Esophagus muscularis mucosa (tissue), 4 donors: ENCODE measurements at regions not wholly inside any gene's neighbourhood (a gene's known extent, or its start where the extent isn't known, plus 50 kb on each side); places are given as distances from the start of the nearest gene placed in this dataset.

Experiments
- DNase-seq: peaks from one replicate; pipeline ENCODE4 v3.0.0-alpha.2; 2017; ENCODE audit errors: extremely low spot score
- H3K27ac ChIP-seq, 4 donors: fragments of 200-600 bp; sonication (generic); replicated peaks in 1 of 4; 1 replicate in 3 of 4; 2 replicates in 1 of 4; pipeline ENCODE4 v1.5.1; 2016 to 2019; ENCODE audit warnings: mild to moderate bottlenecking in 1 of 4
- H3K27me3 ChIP-seq, 4 donors: fragments of 200-600 bp; sonication (generic); one replicate each; pipeline versions ENCODE4 v1.5.1 to v1.6.0; 2016 to 2019
- H3K36me3 ChIP-seq, 4 donors: fragments of 200-600 bp; sonication (generic); one replicate each; pipeline ENCODE4 v1.5.1; 2016 to 2019
- H3K4me1 ChIP-seq, 4 donors: fragments of 200-600 bp; sonication (generic); one replicate each; pipeline ENCODE4 v1.5.1; 2016 to 2019
- H3K4me3 ChIP-seq, 4 donors: fragments of 200-600 bp; sonication (generic); 1 replicate in 2 of 4; 2 replicates in 2 of 4; pipeline ENCODE4 v1.5.1; 2016 to 2019; ENCODE audit warnings: mild to moderate bottlenecking in 4 of 4, moderate library complexity in 1 of 4
- H3K9me3 ChIP-seq, 4 donors: fragments of 200-600 bp; sonication (generic); 1 replicate in 3 of 4; 2 replicates in 1 of 4; pipeline ENCODE4 v1.5.1; 2016 to 2019
- CTCF ChIP-seq, 3 experiments: fragments of 200-600 bp in 2 of 3; fragments of 450-650 bp in 1 of 3; sonication (generic) in 2 of 3; IDR thresholded peaks; one replicate each; pipeline ENCODE4 v1.5.1; 2017 to 2019; ENCODE audit warnings: antibody characterized with exemption in 3 of 3, mild to moderate bottlenecking in 2 of 3, moderate library complexity in 1 of 3
- EP300 ChIP-seq: sonication (generic); formaldehyde crosslinking; IDR thresholded peaks from one replicate; pipeline ENCODE4 v1.6.1; 2017; ENCODE audit warnings: antibody characterized with exemption
- POLR2A ChIP-seq: fragments of 450-650 bp; IDR thresholded peaks from one replicate; pipeline ENCODE4 v1.6.1; 2017; ENCODE audit warnings: antibody characterized with exemption, moderate library complexity, mild to moderate bottlenecking, low read depth
- POLR2AphosphoS5 ChIP-seq, 2 donors: sonication (generic); formaldehyde crosslinking; IDR thresholded peaks; one replicate each; pipeline ENCODE4 v1.6.1; 2017; ENCODE audit warnings: antibody characterized with exemption in 2 of 2
- WGBS: methylation state at CpG from one replicate; pipeline ENCODE4 v1.1.5; 2018; 5-methylcytosine and 5-hydroxymethylcytosine counted together
- intact Hi-C: fragments of 100-400 bp; cut with DNase I; formaldehyde crosslinking; loops from one replicate; pipeline ENCODE4 v1.15.1; 2023

- TF ChIP-seq EP300 (peak; percentile 6), CTCF (IDR thresholded peaks at IDR 0.05) (no peak), POLR2A (no peak), POLR2AphosphoS5 (IDR thresholded peaks at IDR 0.05) (peak; percentile 70 to 72)
- Histone ChIP-seq H3K4me3 (no peak overlapping the region), H3K27ac (peak overlapping the region; percentile 80 to 85 (median 84)), H3K9me3 (no peaks in the 10 kb centered on the region), H3K27me3 (no peaks in the 10 kb centered on the region), H3K36me3 (no peaks in the 10 kb centered on the region), H3K4me1 (peaks cover 40 to 48% (median 46%) of the 10 kb centered on the region in 4 donors)
- intact Hi-C loops = no loop called here
- WGBS = 15% methylated on average over 4 of the region's 4 CpGs
- no peak for DNase-seq
These were observed 256.6 kb upstream of the ROPN1 start for GRCh38 chr3:124248471-124249028.

GRCh38 chr3:124249038-124249437, 257.1 kb upstream of the ROPN1 start:
- TF ChIP-seq POLR2A = no peak
- TF ChIP-seq EP300 = no peak
- no peak for TF ChIP-seq CTCF (IDR thresholded peaks at IDR 0.05)
- no peak for TF ChIP-seq POLR2AphosphoS5 (IDR thresholded peaks at IDR 0.05)
- Histone ChIP-seq H3K27ac (peak overlapping the region; percentile 80 to 85 (median 84)), H3K4me3 (no peak overlapping the region), H3K36me3 (no peaks in the 10 kb centered on the region), H3K27me3 (no peaks in the 10 kb centered on the region), H3K4me1 (peaks cover 40 to 48% (median 45%) of the 10 kb centered on the region in 4 donors), H3K9me3 (no peaks in the 10 kb centered on the region)
- DNase-seq = no peak
- 82% methylated on average over 1 of the region's 1 CpG for WGBS
- intact Hi-C loops = no loop called here

GRCh38 chr3:124250053-124250452, 258.1 kb upstream of the ROPN1 start:
- peak overlapping the region; percentile 80 to 85 (median 84) for H3K27ac ChIP-seq
- 60% methylated on average over 3 of the region's 3 CpGs for WGBS
- H3K9me3 ChIP-seq = no peaks in the 10 kb centered on the region
- TF ChIP-seq EP300 (no peak), POLR2AphosphoS5 (IDR thresholded peaks at IDR 0.05) (peak in 1 of 2 donors; percentile 18), POLR2A (no peak), CTCF (IDR thresholded peaks at IDR 0.05) (no peak)
- DNase-seq = no peak
- H3K27me3 ChIP-seq = no peaks in the 10 kb centered on the region
- peaks cover 40 to 48% (median 45%) of the 10 kb centered on the region in 4 donors for H3K4me1 ChIP-seq
- no peak overlapping the region for H3K4me3 ChIP-seq
- H3K36me3 ChIP-seq = no peaks in the 10 kb centered on the region
- intact Hi-C loops = no loop called here

DNA sequence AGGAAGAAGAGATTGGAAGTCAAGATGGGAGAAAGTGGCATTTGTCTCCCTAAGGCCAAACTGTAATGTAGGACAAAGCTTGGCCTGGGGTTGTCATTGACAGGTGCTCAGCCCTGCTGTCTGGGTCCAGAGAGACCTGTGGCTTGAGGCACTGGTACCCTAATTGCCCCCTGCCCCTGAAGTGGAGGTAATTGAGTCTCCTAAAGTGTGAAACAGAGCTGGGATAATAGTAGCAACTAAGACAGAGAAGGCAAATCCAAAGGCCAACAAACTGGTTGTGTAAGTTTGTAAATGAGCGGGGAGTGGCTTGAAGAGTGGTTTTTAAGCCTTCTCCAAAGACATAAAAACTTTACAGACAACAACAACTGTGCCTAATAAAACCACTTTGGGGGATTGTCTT, 264.2 kb upstream of the ROPN1 start:
- H3K4me1 ChIP-seq = peaks cover 16 to 40% (median 36%) of the 10 kb centered on the region in 4 donors

More for the DNA sequence above, 264.2 kb upstream of the ROPN1 start:
- no peak for TF ChIP-seq CTCF (IDR thresholded peaks at IDR 0.05)
- TF ChIP-seq POLR2A = no peak
- DNase-seq = no peak
- no peaks in the 10 kb centered on the region for H3K9me3 ChIP-seq
- H3K4me3 ChIP-seq = no peak overlapping the region
- H3K36me3 ChIP-seq = no peaks in the 10 kb centered on the region
- intact Hi-C loops = no loop called here
- H3K27me3 ChIP-seq = no peaks in the 10 kb centered on the region
- H3K27ac ChIP-seq = peak overlapping the region in 3 of 4 donors; percentile 59 to 70 (median 59)
- WGBS = 100% methylated on average over 1 of the region's 1 CpG
